Stimulated activated CD4-positive, alpha-beta T cell treated with anti-CD3 and anti-CD28 coated beads, TNF-alpha, amount 100 ng/mL, for 1 hour (primary cell): ENCODE measurements at regions not wholly inside any gene's neighbourhood (a gene's known extent, or its start where the extent isn't known, plus 50 kb on each side); places are given as distances from the start of the nearest gene placed in this dataset.
A peak's percentile ranks its signal among the peaks of the same experiment; 100 is the strongest.
"Not testable (repeated sequence)": the region's sequence is repeated elsewhere in the genome, so short reads cannot be mapped to it uniquely, and the experiment has no call there.

Experiments
- DNase-seq, 3 donors: peaks; one replicate each; pipeline ENCODE4 v3.0.0-alpha.2; 2020; ENCODE audit warnings: low read depth in 3 of 3, low spot score in 1 of 3

DNA sequence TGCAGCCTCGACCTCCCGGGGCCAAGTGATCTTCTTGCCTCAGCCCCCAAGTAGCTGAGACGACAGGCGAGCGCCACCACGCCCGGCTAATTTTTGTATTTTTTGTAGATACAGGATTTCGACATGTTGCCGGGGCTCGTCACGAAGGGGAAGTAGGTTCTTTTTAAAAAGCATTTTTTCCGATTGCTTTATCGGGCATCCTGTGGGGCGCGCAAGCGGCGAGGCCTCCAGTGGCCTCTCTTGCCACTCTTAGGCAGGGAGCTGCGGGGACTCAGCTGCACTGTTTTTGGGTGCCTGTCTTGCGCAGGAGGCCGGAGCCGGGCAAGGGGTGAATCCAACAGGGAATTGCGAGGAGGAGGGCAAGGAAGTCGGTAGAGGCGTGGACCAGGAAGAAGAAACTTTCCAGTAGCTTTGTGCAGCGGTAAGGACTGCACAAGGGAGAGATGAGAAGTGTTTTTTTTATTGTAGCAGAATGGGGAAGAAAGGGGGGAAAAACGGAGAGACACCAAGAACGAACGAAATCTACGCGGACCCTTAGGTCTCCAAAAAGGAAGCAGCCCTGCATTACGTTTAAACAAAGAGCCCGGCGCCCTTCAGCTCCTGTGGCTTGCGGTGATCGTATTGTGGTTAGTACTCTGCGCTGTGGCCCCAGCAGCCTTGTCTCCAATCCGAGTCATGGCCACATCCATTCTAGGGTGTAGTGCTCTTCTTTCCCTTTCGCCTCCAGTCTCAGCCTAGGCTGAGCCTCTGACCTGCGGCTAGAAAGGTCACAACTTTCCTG lies 164.8 kb downstream of the PPIAL4G start:
- peak in 1 of 3 donors; percentile 29 for DNase-seq

DNA sequence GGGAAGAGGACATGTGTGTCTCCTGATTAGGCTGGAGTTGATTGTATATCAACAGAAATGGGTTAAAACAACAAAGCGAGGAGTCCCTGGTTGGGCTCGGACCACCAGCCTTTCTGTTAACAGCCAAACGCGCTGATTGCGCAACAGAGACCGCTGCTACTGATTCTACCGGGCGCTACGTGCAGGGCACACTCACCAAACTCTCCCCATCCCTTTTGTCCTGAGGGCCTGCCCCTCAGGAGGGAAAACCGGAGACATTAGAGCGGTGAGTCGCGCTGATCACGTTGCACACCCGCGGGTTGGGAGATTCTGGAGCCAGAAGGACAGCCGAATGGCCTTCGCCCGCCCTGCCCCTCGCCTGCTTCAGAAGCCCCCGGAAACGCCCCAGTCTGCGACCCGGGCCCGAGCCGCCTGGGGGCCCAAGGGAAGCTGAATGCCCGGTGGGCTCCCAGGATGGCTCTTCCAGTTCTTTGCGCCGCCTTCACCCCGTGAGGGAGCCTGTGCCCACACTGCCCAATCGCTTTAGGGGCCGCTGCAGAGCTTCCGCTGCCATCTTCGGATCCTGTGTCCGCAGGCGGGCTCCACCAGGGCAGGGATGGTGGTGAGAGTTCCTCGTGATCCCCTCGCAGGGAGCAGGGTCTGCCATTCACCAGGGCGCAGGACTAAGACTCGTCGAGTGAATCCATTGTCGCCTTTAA lies 165.4 kb upstream of the NBPF11 start:
- DNase-seq: no peak

DNA sequence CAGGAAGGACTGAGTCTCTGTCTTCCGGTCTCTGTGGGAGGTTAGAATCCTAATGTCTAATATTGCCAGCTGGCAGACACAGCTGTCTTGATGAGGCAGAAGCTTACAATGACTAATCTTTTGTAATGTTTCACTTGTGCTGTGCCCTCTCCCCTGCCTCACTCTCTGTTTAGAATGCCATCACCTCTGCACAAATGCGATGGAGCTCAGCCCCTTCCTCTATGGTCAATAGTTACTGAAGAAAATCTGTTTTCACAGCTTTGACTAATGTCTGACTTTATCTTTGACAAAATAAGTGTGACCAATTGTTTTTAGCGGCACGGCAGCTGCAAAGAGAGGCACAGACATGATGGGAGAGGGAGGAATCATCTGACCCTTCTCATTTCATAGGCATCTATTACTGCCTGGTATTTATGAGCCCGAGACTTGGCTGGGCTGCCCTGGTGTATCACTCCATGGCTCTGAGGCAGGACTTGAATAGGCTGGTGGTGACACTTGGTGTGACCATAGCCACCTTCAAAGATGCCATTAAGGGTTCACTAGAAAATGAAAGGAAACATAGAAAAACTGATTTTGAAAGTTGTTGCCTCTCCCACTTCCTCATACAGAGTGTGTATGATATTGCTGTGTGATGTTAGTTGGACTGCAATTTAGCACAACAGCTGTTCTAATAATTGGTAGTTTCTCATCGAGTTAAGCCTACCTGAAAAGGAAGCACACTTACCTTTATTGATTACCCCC lies 163.2 kb upstream of the NBPF11 start:
- DNase-seq: no peak

DNA sequence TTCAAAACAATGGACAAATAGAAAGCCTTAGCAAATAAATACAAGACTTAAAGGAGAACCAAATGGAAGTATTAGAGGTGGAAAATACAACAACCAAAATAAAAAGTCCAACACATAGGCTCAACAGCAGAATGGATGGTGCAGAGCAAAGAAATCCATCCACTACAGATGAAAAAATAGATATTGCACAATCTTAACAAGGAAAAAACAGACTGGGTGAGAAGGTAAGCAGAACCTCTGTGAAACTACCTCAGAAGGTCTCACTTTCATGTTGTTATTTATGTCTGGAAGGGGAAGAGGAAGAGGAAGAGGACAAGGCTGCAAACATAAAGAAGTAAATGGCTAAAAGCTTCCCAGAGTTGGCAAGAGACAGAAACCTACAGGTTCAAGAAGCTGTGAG lies 158.7 kb upstream of the NBPF11 start:
- no peak for DNase-seq

DNA sequence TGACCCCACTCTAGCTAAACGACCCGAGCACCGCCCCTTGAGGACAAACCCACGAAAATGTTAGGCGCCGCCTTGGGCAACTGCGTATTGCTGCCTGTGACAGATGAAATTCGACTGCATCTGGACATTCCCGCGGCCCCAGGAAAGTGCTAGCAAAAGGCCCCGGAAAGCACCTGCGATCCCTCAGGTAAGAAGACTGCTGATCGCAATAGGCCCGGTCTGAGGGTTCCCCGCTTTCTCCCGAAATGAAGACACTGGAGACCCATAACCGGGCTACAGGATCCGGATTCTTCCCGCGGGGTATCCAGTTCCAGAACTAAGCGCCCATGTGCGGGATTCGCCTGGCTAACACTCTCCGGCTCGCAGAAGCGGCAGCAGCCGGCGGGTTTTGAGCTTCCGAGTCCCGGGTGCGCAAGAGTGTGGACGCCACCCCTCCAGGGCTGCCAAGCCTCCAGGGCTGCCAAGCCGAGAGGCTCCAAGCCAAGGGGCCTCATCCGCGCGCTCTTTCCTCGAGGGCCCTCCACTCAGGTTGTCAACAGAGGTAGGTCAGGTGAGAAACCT lies 157.9 kb upstream of the NBPF11 start:
- DNase-seq: no peak

DNA sequence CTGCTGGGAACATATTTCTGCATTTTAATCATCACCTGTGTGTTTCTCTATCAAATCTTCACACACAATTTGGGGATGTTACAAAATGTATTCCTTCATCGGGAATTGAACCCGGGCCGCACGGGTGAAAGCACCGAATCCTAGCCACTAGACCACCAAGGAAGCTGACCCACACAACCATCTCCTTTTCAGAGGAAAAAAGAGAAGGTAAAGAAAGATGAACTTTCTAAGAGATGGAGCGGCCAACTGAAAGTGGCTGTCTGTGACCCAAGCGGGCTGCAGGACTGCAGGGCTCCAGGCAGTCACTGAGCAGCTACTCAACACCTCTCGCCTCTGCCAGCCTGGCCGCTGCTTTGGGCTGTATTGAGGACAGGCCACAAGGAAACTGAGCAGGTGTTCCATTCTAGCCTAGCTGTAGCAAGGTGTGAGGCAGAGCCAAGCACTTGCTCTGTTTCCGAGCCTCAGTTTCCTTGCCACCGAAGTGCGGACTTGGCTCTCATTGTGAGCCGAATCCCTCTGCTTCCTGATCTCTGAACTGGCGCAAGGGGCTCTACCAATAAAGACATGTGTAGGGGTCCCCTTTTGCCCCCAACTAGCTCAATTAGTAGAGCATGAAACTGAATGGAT lies 156.9 kb upstream of the NBPF11 start:
- DNase-seq: no peak

DNA sequence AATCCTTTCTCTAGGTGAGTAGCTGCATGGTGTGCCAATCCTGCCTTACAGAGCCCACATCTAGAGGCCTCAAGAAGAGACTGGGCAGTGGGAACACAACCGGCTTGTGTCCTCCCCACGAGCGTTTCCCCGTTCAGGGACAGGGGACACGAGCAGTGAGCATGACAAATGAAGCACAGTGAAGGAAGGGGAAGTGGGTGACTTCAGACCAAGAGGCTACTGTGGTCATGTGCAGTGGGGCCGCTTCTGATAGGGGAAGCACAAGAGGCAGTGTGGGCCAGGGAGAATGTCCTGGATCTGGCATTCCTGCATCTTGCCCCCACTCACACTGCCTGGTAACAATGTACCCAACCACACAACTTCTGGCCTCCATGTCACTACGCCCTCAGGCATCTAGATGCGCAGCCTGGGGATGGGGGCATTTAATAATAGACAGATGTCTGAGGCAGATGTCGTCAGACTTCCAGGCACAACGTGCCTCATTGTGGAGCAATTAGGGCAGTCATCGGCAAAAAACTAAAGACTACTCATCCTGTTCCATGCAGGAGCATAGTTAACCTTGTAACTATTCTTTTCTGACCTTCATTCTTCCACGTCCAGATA lies 155.6 kb upstream of the NBPF11 start:
- DNase-seq: no peak

DNA sequence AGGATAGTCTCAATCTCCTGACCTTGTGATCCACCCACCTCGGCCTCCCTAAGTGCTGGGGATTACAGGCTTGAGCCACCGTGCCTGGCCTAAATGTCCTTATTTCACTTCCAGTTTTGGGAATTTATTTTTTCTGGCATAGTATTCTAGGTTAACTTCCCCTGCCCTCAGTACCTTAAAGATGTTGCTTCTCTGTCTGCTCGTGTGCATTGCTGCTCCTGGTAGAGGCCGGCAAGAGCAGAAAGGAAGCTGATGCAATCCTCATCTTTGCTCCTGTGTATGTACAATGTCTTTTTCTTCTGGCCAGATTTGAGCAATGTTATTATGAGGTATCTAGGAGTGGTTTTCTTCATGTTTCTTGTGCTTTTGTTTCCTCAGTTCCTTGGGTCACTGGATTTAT lies 152.9 kb upstream of the NBPF11 start:
- DNase-seq: not testable (repeated sequence)

DNA sequence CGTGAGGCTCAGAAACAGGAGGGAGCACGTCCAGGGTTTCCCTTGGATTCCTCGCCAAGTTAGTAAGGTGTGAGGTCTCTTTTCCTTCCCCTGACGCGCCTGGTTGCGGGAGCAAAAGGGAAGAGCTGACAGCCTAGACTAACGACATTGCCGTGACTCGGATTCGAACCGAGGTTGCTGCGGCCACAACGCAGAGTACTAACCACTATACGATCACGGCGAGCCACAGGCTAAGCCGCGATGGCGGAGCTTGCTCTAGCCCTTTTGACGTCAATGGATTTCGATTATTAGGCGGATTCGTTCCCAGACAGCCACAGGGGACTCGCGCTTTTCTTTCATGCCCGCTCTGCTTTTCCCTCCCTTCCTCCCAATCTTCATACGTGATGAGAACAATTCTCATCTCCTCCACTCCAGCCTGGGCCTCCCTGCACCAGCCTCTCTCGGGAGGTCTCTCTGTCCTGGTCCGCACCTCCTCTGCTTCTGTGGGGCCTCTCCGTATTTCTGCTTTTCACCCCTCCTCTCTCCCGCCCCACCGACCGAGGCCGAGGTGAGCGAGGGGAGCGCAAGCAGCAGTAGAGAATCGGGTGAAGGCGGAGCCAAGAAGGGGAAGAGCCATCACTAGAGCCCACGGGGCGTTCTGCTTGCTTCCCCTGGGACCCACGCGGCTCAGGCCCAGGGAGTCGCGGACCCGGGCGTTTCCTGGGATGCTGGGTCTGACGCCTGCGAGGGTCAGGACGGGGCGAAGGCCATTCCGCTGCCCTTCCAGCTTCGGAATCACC lies 150.7 kb upstream of the NBPF11 start:
- DNase-seq: peak in 1 of 3 donors; percentile 62

DNA sequence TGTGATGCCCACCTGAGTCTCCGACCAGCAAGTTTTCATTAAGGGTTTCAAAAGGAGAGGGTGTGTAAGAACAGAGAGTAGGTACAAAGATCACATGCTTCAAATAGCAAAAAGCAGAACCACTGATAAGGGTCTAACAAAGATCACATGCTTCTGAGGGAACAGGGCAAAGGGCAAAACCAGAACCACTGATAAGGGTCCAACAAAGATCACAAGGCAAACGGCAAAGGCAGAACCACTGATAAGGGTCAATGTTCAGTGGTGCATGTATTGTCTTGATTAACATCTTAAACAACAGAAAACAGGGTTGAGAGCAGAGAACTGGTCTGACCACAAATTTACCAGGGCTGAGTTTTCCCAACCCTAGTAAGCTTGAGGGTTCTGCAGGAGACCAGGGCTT lies 145.8 kb upstream of the NBPF11 start:
- DNase-seq: not testable (repeated sequence)

DNA sequence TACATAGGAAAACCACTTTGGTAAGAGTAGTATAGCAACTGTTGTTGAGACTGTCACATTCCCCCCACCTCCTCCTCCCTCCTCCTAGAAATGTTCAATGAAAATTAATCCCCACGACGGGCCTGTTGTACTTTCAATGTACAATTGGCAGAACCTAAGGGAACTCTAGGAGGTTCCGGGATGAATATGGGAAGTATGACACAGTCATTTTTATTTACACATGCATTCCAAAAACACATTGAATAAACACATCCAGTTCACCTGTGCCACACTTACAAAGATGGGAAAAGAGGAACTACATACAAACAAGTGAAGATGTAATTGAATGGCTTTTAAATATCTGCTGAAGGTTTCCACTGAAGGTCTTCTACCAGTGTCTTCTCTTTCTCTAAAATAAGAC lies 144.4 kb upstream of the NBPF11 start:
- no peak for DNase-seq

DNA sequence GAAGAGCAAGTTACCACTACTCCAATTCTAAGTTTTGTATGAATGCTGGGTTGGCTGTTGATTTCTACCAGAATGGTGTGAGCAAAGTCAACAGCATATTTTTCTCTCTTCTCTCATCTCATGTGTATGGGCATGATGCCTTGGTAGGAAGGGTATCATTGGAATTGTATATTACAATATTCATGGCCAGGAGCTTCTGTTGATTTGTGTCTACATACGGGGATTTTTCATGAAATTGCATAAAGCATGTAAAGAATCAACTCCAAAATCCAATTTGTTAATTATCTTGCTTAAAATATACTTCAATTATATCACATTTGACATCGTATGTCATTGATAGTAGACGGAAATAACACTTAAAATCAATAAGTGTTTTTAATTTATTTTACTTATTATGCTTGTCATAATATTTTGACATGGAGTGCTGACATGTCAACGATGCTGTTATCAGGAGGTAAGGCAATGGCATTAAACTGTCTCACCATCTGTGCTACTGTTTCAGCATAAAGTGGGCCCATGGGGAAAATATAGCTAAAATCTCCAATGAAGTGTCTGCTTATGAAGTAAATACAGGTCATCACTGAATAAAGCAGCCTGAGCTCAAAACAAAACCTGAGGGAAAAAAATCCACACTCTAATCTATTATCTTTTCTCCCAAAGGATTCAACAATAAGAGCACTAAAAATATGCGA lies 142.2 kb upstream of the NBPF11 start:
- DNase-seq: no peak

DNA sequence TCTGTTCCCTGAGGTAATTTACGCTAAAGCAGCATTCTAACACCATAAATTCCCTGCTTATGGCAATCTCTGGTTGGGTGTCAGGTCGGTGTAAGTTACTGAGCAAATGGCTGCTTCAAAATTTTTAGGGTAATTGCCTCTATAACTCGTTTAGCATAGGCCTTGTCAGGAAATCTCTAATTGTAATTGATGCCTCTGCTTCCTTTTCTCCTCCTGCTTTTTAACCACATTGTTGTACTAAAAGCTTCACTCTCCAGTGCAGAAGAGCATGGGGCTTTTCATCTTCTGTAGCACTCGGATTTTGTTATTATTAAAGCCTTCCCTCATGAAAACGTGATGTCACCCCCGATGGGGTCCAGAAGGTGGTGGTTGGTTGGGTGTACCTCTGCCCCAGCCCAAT lies 141.6 kb upstream of the NBPF11 start:
- DNase-seq: no peak

DNA sequence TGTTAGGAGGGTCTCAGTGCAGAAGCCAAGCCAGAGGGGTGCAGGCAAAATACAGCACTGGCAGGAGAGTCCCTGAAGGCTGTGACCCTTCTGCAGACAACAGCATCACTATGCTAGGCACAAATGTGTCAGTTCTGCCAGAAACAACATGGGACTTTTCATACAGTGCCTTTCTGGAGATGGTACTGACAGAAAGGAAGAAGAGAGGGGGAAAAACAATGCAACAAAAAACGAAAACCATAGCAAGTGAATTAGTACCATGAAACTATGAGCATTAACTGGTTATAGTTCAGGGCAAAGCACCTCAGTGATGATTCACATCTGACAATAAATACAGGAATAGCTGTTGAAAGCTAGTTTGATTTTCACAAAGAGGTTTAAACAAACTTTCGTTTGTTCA lies 140.8 kb upstream of the NBPF11 start:
- no peak for DNase-seq

DNA sequence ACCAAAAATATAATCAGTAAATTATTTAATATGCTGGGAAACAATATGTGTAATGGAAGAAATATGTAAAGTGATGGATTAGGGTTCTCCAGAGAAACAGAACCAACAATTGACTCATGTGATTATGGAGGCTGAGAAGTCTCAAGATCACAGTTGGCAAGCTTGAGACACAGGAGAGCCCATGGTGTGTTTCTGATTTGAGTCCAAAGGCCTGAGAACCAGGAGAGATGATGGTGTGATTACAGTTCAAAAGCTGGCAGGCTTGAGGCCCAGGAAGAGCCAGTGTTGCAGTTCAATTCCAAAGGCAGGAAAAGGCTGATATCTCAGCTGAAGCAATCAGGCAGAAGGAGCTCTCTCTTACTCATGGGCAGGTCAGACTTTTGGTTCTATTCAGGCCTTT lies 138.8 kb upstream of the NBPF11 start:
- DNase-seq: no peak

DNA sequence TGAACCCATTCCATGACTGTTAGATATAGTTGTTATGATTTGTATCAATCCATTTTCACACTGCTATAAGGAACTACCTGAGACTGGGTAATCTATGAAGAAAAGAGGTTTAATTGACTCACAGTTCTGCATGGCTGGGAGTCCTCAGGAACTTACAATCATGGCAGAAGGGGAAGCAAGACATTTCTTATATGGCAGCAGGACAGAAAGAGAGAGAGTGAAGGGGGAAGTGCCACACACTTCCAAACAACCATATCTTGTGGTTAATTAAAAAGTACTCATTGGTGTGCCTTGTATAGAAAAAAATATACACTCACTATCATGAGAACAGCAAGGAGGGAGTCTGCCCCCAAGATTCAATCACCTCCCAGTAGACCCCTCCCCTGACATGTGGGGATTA lies 137.6 kb upstream of the NBPF11 start:
- no peak for DNase-seq

DNA sequence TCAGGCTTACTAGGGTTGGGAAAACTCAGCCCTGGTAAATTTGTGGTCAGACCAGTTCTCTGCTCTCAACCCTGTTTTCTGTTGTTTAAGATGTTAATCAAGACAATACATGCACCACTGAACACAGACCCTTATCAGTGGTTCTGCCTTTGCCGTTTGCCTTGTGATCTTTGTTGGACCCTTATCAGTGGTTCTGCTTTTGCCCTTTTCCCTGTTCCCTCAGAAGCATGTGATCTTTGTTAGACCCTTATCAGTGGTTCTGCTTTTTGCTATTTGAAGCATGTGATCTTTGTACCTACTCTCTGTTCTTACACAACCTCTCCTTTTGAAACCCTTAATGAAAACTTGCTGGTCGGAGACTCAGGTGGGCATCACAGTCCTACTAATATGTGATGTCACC lies 133.9 kb upstream of the NBPF11 start:
- DNase-seq: not testable (repeated sequence)

DNA sequence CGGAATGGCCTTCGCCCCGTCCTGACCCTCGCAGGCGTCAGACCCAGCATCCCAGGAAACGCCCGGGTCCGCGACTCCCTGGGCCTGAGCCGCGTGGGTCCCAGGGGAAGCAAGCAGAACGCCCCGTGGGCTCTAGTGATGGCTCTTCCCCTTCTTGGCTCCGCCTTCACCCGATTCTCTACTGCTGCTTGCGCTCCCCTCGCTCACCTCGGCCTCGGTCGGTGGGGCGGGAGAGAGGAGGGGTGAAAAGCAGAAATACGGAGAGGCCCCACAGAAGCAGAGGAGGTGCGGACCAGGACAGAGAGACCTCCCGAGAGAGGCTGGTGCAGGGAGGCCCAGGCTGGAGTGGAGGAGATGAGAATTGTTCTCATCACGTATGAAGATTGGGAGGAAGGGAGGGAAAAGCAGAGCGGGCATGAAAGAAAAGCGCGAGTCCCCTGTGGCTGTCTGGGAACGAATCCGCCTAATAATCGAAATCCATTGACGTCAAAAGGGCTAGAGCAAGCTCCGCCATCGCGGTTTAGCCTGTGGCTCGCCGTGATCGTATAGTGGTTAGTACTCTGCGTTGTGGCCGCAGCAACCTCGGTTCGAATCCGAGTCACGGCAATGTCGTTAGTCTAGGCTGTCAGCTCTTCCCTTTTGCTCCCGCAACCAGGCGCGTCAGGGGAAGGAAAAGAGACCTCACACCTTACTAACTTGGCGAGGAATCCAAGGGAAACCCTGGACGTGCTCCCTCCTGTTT lies 128.9 kb upstream of the NBPF11 start:
- DNase-seq: not testable (repeated sequence)
